GM23248 (cell line): ENCODE measurements at regions not wholly inside any gene's neighbourhood (a gene's known extent, or its start where the extent isn't known, plus 50 kb on each side); places are given as distances from the start of the nearest gene placed in this dataset.

Experiments
- DNase-seq: peaks from one replicate; pipeline ENCODE4 v3.0.0-alpha.2; 2015
- H2AFZ ChIP-seq: fragments of 200-600 bp; sonication (generic); 2 replicates; pipeline ENCODE4 v1.6.1; 2016; ENCODE audit warnings: antibody characterized with exemption
- H3F3A ChIP-seq: fragments of 200-600 bp; sonication (generic); 2 replicates; pipeline ENCODE4 v1.6.1; 2016; ENCODE audit warnings: mild to moderate bottlenecking, antibody characterized with exemption, mixed run types; ENCODE audit not compliant: insufficient read depth
- H3K27ac ChIP-seq: fragments of 200-600 bp; sonication (generic); 2 replicates; pipeline ENCODE4 v1.5.1; 2016; ENCODE audit warnings: mild to moderate bottlenecking
- H3K27me3 ChIP-seq: fragments of 200-600 bp; sonication (generic); replicated peaks from 2 replicates; pipeline ENCODE4 v1.6.1; 2016; ENCODE audit warnings: mild to moderate bottlenecking; ENCODE audit not compliant: insufficient read depth
- H3K36me3 ChIP-seq: fragments of 200-600 bp; sonication (generic); 2 replicates; pipeline ENCODE4 v1.6.1; 2016; ENCODE audit warnings: low read depth, mild to moderate bottlenecking
- H3K4me1 ChIP-seq: fragments of 200-600 bp; sonication (generic); 2 replicates; pipeline ENCODE4 v1.6.1; 2016; ENCODE audit warnings: mild to moderate bottlenecking; ENCODE audit not compliant: insufficient read depth
- H3K4me2 ChIP-seq: fragments of 200-600 bp; sonication (generic); one replicate; pipeline ENCODE4 v1.6.1; 2016; ENCODE audit warnings: mild to moderate bottlenecking; ENCODE audit not compliant: unreplicated experiment
- H3K4me3 ChIP-seq: fragments of 200-600 bp; sonication (generic); 2 replicates; pipeline ENCODE4 v1.5.1; 2016; ENCODE audit warnings: mild to moderate bottlenecking
- H3K79me2 ChIP-seq: fragments of 200-600 bp; sonication (generic); 2 replicates; pipeline ENCODE4 v1.6.1; 2016; ENCODE audit warnings: mild to moderate bottlenecking; ENCODE audit not compliant: insufficient read depth
- H3K9ac ChIP-seq: fragments of 200-600 bp; sonication (generic); 2 replicates; pipeline ENCODE4 v1.6.1; 2016; ENCODE audit warnings: mild to moderate bottlenecking
- H3K9me2 ChIP-seq: fragments of 200-600 bp; sonication (generic); 2 replicates; pipeline ENCODE4 v1.6.1; 2016; ENCODE audit warnings: mixed run types, mild to moderate bottlenecking, moderate library complexity; ENCODE audit not compliant: insufficient read depth
- H3K9me3 ChIP-seq: fragments of 200-600 bp; sonication (generic); one replicate; pipeline ENCODE4 v1.6.1; 2017; ENCODE audit warnings: low read depth
- H4K20me1 ChIP-seq: fragments of 200-600 bp; sonication (generic); 2 replicates; pipeline ENCODE4 v1.6.0; 2016; ENCODE audit not compliant: insufficient read depth
- EZH2 ChIP-seq: fragments of 200-600 bp; sonication (generic); IDR thresholded peaks from 2 replicates; pipeline ENCODE4 v1.6.1; 2018; ENCODE audit warnings: antibody characterized with exemption, mild to moderate bottlenecking; ENCODE audit not compliant: insufficient read depth, poor library complexity, severe bottlenecking
- EZH2phosphoT487 ChIP-seq: fragments of 200-600 bp; sonication (generic); IDR thresholded peaks from 2 replicates; pipeline ENCODE4 v1.6.1; 2018; ENCODE audit warnings: antibody characterized with exemption, moderate library complexity, mild to moderate bottlenecking, low read depth; ENCODE audit not compliant: insufficient read depth
- WGBS, 2 experiments: methylation state at CpG; one replicate each; pipeline ENCODE4 v1.1.6; 2015 to 2017; ENCODE audit warnings: low lambda C conversion rate in 2 of 2, low coverage in 1 of 2; ENCODE audit errors: missing lambda C conversion rate in 2 of 2; 5-methylcytosine and 5-hydroxymethylcytosine counted together
- in situ Hi-C: fragments of 300-500 bp; cut with MboI; formaldehyde crosslinking; loops from 2 replicates; pipeline ENCODE4 v1.15.0; 2020

GRCh38 chr14:104277416-104278213 lies 139.2 kb downstream of the KIF26A start:
- no peak for DNase-seq
- Histone ChIP-seq H3F3A (no peaks in the 10 kb centered on the region), H3K9me2 (no peaks in the 10 kb centered on the region), H3K9me3 (no peaks in the 10 kb centered on the region), H3K36me3 (no peaks in the 10 kb centered on the region), H3K9ac (no peak overlapping the region), H3K27ac (no peak overlapping the region), H3K4me2 (no peak overlapping the region), H3K79me2 (no peaks in the 10 kb centered on the region), H3K4me1 (peaks cover 5% of the 10 kb centered on the region; the same call in 1 of the 2 replicates), H3K27me3 (no peaks in the 10 kb centered on the region), H3K4me3 (no peak overlapping the region), H4K20me1 (no peaks in the 10 kb centered on the region), H2AFZ (no peak overlapping the region)
- TF ChIP-seq EZH2 (no peak), EZH2phosphoT487 (no peak)
- in situ Hi-C loops, result no loop called here
- WGBS, 2 experiments, result 63 to 64% methylated on average over 30 of the region's 30 CpGs

DNA sequence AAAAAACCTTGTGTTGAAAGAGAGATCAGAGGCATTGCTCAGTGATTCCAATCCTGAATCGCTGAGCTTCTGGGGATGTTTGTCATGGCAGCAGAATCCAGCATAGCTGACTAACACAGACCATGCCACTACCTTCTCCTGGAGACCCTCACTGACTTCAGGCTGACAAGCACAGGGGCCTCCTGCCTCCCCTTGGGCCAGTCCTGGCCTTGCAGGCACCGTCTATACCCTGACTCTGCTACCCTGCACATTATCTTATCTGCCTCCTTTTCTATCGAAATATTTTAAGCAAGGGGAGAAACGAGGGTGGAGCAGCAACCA lies 139.8 kb downstream of the KIF26A start:
- Histone ChIP-seq H3F3A (no peaks in the 10 kb centered on the region), H3K79me2 (no peaks in the 10 kb centered on the region), H2AFZ (no peak overlapping the region), H3K9me2 (no peaks in the 10 kb centered on the region), H3K27me3 (no peaks in the 10 kb centered on the region), H3K9me3 (no peaks in the 10 kb centered on the region), H3K4me2 (no peak overlapping the region), H4K20me1 (no peaks in the 10 kb centered on the region), H3K9ac (no peak overlapping the region), H3K27ac (no peak overlapping the region), H3K4me3 (no peak overlapping the region), H3K36me3 (no peaks in the 10 kb centered on the region), H3K4me1 (peaks cover 5% of the 10 kb centered on the region; the same call in 1 of the 2 replicates)
- in situ Hi-C loops, result no loop called here
- TF ChIP-seq EZH2 (no peak), EZH2phosphoT487 (no peak)
- 28 to 29% methylated on average over 4 of the region's 4 CpGs for WGBS, 2 experiments
- no peak for DNase-seq

DNA sequence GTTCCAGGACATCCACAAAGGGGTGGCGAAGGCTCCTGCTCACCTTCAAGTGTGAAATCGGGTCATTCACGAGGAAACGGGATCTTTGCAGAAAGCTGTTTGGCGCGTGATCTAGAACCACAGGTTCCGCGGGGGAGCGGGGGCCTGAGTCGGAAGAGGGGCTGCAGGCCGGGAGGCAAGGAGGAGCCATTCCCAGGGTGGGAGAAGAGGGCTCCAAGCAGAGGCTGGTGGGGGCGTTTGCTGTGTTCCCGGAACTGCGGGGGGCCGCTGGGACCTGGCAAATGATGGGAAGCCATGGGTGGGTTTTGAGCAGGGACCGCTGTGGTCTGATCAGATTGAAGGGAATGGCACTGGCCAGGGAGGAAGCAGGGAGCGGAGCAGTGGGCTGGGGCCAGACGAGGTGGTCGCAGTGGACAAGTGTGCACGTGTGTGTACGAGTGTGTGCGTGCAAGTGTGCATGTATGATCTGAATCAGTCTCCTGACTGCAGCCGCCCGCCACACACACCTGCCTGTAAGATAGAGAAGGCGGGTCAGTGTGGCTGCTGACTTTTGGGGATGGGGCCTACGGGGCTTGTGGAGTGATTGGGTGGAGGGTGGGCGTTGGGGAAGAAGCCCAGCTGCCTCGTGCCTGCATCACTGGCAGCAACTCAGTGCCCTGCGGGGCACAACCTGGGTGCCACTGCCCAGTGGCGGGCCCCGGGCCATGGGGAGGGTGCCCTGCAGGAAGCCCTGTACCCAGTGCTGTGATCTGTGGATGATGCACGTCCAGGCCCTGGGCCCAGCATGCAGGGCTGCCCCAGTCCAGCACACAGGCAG lies 141.9 kb downstream of the KIF26A start:
- Histone ChIP-seq H3K27me3 (no peaks in the 10 kb centered on the region), H3K9me2 (no peaks in the 10 kb centered on the region), H3K9ac (no peak overlapping the region), H3K4me2 (no peak overlapping the region), H3K4me3 (no peak overlapping the region), H3K36me3 (no peaks in the 10 kb centered on the region), H4K20me1 (no peaks in the 10 kb centered on the region), H3K79me2 (no peaks in the 10 kb centered on the region), H3F3A (no peaks in the 10 kb centered on the region), H3K27ac (no peak overlapping the region), H3K4me1 (peaks cover 5% of the 10 kb centered on the region; the same call in 1 of the 2 replicates), H2AFZ (no peak overlapping the region), H3K9me3 (no peaks in the 10 kb centered on the region)
- DNase-seq, result no peak
- in situ Hi-C loops, result no loop called here
- no peak for TF ChIP-seq EZH2phosphoT487
- no peak for TF ChIP-seq EZH2
- 59 to 60% methylated on average over 29 to 32 of the region's 32 CpGs for WGBS, 2 experiments

DNA sequence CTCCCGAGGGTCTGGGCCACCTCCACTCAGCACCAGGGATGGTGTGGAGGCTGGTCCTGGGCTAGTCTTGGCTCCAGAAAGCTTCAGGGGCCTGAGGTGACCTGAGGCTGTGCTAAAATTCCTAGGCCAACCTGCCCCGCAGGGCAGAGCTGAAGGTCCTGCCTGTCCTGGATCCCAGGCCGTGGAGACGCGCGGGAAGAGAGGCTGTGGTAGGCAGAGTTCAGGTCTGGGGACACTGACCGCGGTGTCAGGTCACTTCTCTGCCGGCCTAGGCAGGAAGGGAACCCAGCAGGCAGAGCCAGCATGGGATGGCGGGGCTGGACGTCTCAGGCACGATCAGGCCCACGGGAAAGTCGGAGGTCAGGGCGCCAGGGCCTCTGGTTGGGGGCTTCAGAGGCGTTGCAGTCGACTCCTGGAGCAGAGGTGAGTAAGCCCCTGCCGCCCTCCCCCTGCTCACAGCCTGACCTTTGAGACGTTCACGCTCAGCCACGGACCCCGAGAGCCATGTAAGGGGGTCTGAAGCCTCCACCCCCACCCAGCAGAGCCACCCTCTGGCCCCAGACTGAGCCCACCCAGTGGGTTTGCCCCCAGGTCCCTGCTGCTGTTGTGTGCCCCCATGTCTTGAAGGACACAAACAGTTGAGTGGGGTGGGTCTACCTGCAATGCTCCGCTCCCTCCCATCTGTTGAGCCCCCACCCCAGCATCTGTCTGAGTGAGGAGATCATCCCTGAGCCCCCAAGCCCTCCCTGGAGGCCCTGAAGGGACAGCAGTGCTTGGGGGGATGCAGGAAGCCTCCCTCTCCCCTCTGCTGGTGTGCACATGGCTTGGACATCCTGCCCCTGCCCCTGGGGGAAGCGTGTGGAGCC lies 142.7 kb downstream of the KIF26A start:
- no peaks in the 10 kb centered on the region for H3F3A ChIP-seq
- no peaks in the 10 kb centered on the region for H3K79me2 ChIP-seq
- no peak overlapping the region for H3K4me3 ChIP-seq
- no peaks in the 10 kb centered on the region for H3K27me3 ChIP-seq
- H3K27ac ChIP-seq, result no peak overlapping the region
- H4K20me1 ChIP-seq, result no peaks in the 10 kb centered on the region
- WGBS, 2 experiments, result 48 to 51% methylated on average over 22 to 24 of the region's 24 CpGs
- no peaks in the 10 kb centered on the region for H3K9me3 ChIP-seq
- no peak for DNase-seq
- peaks cover 3% of the 10 kb centered on the region; the same call in 1 of the 2 replicates for H3K4me1 ChIP-seq
- no peaks in the 10 kb centered on the region for H3K9me2 ChIP-seq
- H3K4me2 ChIP-seq, result no peak overlapping the region
- TF ChIP-seq EZH2 (no peak), EZH2phosphoT487 (no peak)
- in situ Hi-C loops, result no loop called here
- no peaks in the 10 kb centered on the region for H3K36me3 ChIP-seq
- no peak overlapping the region for H3K9ac ChIP-seq
- no peak overlapping the region for H2AFZ ChIP-seq
